Thyroid gland (tissue), 4 donors: ENCODE measurements at regions not wholly inside any gene's neighbourhood (a gene's known extent, or its start where the extent isn't known, plus 50 kb on each side); places are given as distances from the start of the nearest gene placed in this dataset.

Source experiments
- CTCF ChIP-seq, 6 experiments: fragments of 200-600 bp in 3 of 6; fragments of 450-650 bp in 3 of 6; sonication (generic) in 3 of 6; IDR thresholded peaks; one replicate each; pipeline ENCODE4 v1.5.1; 2016 to 2019; ENCODE audit warnings: antibody characterized with exemption in 6 of 6, mild to moderate bottlenecking in 2 of 6, inconsistent platforms in 1 of 6, moderate library complexity in 1 of 6
- POLR2A ChIP-seq, 2 donors: fragments of 450-650 bp; IDR thresholded peaks; one replicate each; pipeline ENCODE4 v1.6.1; 2017; ENCODE audit warnings: antibody characterized with exemption in 2 of 2, mild to moderate bottlenecking in 2 of 2, moderate library complexity in 1 of 2

GRCh38 chr10:56927701-56928100 lies 566.6 kb upstream of the ZWINT start:
- no peak for TF ChIP-seq CTCF (IDR thresholded peaks at IDR 0.05)
- TF ChIP-seq POLR2A (IDR thresholded peaks at IDR 0.05) = no peak
